Fibroblast of lung (primary cell): ENCODE measurements at regions not wholly inside any gene's neighbourhood (a gene's known extent, or its start where the extent isn't known, plus 50 kb on each side); places are given as distances from the start of the nearest gene placed in this dataset.

Source experiments
- EZH2 ChIP-seq: IDR thresholded peaks from 2 replicates; pipeline ENCODE4 v1.5.1; 2012; ENCODE audit warnings: low read length, control low read depth, mild to moderate bottlenecking; ENCODE audit errors: missing control alignments
- TF ChIP-seq, protein P1 (sequence below), 2 donors: IDR thresholded peaks in 1 of 2; conservative IDR thresholded peaks in 1 of 2; 1 replicate in 1 of 2; 2 replicates in 1 of 2; pipeline ENCODE4 v1.5.1; 2011 to 2012; ENCODE audit warnings: low read length in 2 of 2, control low read depth in 1 of 2, inconsistent platforms in 1 of 2, low read depth in 1 of 2, mild to moderate bottlenecking in 1 of 2

DNA sequence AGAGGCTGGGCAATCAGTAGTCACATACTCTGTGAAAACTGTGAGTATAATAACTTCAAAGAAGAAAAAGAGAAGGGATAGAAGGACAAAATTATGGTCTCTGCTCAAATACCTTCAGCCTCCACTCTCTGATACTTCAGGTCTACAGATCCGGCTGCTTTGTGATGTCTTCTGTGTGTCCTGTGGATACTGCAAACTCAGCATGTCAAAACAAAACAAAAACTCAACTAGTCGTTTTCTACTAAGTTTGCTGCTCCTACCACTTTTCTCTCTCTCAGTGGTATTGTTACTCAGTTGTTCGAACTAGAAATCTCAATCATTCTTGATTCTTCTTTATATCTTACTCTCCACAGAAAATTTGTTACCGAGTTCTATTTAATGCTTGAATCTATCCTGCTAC, 202.4 kb upstream of the ANK2 start:
- TF ChIP-seq, protein P1, sequence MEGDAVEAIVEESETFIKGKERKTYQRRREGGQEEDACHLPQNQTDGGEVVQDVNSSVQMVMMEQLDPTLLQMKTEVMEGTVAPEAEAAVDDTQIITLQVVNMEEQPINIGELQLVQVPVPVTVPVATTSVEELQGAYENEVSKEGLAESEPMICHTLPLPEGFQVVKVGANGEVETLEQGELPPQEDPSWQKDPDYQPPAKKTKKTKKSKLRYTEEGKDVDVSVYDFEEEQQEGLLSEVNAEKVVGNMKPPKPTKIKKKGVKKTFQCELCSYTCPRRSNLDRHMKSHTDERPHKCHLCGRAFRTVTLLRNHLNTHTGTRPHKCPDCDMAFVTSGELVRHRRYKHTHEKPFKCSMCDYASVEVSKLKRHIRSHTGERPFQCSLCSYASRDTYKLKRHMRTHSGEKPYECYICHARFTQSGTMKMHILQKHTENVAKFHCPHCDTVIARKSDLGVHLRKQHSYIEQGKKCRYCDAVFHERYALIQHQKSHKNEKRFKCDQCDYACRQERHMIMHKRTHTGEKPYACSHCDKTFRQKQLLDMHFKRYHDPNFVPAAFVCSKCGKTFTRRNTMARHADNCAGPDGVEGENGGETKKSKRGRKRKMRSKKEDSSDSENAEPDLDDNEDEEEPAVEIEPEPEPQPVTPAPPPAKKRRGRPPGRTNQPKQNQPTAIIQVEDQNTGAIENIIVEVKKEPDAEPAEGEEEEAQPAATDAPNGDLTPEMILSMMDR (conservative IDR thresholded peaks at IDR 0.05 in 1 of 2, IDR thresholded peaks at IDR 0.05 in 1 of 2; ENCODE audit: low read depth in 1 of 2, low read length in 2 of 2): no peak
- no peak for TF ChIP-seq EZH2
